ENCODE measurements at regions not wholly inside any gene's neighbourhood (a gene's known extent, or its start where the extent isn't known, plus 50 kb on each side); places are given as distances from the start of the nearest gene placed in this dataset.
"Not testable (repeated sequence)": the region's sequence is repeated elsewhere in the genome, so short reads cannot be mapped to it uniquely, and the experiment has no call there.

DNA sequence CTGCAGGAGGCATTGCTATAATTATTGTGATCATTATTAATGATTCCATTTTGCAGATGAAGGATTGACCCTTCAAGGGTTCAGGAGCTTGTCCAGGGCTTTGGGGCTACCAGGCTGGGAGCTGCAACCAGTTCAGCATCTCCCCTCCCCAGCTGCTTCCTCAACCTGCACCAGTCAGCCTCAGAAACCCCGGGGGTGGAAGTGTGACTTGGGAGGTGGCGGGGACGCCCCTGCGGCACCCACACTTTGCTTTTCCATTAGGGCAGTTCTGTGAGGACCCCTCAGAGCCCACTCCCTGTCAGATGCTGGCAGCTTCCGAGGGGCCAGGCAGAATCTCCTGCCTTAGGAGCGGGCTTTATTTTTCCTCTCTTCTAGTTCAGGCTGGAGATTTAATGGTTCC is 85.6 kb downstream of the OLFM1 start:
- intact Hi-C loops (cut with DNase I): no loop called here
- DNase-seq (no peak), ATAC-seq (ENCODE audit: poor library complexity) (no peak)

DNA sequence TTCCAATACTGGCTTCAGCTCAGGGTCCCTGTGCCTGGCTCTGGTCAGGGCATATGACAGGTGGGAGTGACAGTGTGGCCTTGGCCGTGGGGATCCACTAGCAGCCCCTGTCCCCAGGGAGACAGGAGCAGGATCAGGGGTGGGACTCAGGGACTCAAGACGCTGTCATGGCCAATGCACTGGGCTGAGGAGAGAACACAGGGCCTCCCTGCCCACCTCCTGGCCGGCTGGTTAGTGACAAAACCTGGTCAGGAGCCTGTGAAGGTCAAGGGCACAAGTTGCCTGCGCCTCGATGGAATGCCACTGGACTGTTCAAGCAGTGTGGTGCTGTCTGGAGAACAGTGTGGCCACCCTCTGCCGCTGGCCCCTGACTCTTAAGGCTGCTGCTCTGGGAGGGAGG is 86.8 kb downstream of the OLFM1 start:
- no peak for ATAC-seq (ENCODE audit: poor library complexity)
- intact Hi-C loops (cut with DNase I): no loop called here
- DNase-seq: no peak

DNA sequence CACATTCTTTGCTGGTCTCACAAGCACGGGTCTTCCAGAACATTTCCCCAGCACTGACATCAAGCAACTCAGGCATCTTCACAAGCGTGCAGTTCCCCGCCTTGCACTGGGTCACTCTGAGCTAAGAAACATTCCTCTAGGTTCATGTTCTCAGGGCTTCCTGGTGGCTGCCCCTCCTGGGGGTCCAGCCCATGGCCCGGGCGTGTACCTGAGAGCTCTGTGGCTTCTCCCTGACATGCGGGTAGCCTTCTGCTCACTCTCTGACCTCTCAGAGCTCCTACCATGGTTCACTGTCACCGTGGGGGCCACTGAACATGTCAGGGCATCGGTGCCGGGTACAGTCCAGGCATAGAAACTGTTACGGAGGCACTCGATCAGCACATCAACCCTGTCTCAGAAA is 87.5 kb downstream of the OLFM1 start:
- DNase-seq (no peak), ATAC-seq (ENCODE audit: poor library complexity) (no peak)
- intact Hi-C loops (cut with DNase I): no loop called here

DNA sequence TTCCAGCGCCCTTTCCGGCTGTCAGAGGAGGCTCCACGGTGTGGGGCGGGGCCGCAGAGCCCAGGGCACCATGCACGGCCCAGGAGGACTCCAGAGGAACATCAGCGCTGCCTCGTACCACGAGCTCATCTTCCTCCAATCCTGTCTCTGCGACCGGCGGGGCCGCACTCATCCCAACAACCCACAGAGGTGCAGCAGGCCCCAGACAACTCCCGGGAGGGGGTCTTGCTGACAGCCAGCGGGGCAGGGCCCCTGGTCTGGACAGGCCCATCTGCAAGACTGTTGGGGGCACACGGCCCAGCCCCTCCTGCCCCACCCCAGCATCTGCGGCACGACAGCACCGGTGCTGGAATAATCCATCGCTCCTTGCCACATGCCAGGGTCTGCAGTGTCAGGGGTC is 88.8 kb downstream of the OLFM1 start:
- intact Hi-C loops (cut with DNase I): no loop called here
- ATAC-seq (ENCODE audit: poor library complexity) (no peak), DNase-seq (no peak)

DNA sequence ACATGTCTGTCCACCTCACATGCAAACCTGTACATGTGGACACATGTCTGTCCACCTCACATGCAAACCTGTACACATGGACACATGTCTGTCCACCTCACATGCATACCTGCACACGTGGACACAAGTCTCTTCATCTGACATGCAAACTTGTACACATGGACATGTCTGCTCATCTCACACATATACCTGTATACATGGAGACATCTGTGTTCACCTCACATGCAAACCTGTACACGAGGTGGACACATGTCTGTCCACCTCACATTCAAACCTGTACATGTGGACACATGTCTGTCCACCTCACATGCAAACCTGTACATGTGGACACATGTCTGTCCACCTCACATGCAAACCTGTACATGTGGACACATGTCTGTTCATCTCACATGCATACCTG is 90.1 kb downstream of the OLFM1 start:
- intact Hi-C loops (cut with DNase I); ATAC-seq (ENCODE audit: poor library complexity); DNase-seq: not testable (repeated sequence)

DNA sequence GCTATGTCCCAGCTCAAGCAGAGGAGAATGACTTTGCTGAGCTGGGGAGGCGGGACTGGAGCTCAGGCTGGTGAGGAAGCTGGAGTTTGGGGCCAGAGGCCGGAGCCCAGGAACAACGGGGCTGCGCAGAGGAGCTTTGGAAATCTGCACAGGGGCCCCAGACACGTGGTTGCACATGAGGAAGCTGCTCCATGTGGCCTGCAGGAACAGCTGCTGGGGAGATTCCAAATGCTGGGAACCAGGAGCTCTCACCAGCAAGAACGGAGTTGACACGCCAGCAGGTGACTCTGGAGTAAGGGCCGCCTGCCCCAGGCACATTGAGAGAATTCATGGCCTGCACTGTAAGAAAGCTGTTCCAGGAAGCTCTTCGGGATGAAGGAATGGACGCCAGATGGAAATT is 91.0 kb downstream of the OLFM1 start:
- ATAC-seq (ENCODE audit: poor library complexity) (no peak), DNase-seq (no peak)
- intact Hi-C loops (cut with DNase I): no loop called here

DNA sequence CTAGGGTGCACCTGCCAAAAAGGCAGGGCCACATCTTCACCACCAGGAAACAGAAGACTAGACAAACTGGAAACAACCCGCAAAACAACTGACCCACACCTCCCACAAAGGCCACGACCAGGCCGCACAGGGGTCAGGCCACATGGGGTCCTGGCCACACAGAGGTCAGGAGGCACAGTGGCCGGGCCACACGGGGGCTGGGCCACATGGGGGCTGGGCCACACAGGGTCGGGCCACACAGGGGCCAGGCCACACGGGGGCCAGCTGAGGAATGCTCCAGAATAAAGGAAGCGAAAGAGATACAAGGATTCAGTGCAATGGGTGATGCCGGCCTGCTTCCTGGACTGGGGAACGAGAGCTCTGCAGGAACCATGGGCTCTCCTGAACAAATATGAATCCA is 91.6 kb downstream of the OLFM1 start:
- intact Hi-C loops (cut with DNase I): no loop called here
- ATAC-seq (ENCODE audit: poor library complexity) (no peak), DNase-seq (no peak)

DNA sequence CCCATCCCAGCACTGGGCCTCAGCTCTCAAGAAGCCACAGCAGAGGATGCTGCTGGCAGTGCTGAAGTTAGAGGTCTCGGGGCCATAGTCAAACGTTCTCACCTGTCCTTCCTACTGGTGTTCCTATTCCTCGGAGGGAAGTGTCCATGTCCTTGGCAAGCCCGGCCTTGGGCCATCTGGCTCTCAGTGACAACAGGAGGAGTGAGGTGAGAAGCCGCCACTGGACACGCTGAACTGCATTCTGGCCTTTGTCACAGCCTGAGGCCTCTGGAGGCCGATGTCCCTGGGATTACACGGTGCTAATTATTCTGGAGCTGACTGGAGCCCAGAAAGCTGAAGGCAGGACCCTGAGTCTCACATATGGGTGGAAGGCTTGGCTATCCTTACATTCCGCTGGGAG is 92.5 kb downstream of the OLFM1 start:
- intact Hi-C loops (cut with DNase I): no loop called here
- ATAC-seq (ENCODE audit: poor library complexity) (no peak), DNase-seq (no peak)

DNA sequence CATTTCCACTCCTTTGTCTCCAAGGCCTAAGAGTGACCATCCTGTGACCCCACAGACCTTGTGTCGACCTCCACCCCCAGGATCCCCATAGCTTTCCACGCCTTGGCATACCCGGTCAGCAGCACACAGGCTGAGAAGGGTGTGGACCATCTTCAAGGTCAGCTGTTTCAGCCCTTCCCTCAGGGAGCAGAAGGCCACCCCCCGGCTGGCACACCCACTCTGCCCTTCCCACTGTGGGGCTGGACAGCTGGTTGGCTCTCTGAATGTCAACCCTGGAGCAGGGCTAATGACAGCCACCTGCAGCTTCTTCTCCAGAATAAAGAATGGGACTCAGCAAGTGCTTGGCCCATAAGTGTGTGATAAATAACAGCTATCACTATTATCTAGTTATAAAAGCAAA is 93.1 kb downstream of the OLFM1 start:
- DNase-seq: no peak
- intact Hi-C loops (cut with DNase I): no loop called here
- ATAC-seq (ENCODE audit: poor library complexity): no peak

DNA sequence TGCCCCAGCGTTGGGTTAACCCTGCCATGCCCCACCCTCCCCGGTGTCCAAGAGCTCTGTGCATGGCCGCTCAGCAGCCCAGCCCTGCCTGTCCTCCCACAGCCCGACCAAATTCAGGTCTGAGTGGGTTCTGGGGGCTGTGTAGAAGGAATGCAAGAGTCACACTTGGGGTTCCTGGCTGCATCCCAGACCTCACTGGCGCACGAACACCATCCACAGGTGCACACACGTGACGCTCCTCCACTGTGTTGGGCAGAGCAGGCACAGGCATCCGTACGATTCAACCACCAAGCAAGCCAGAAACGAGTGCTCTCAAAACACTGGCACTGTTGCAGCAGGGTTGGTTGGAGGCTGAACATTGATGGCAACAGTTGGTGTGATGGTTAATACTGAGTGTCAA is 93.9 kb downstream of the OLFM1 start:
- ATAC-seq (ENCODE audit: poor library complexity): no peak
- intact Hi-C loops (cut with DNase I): no loop called here
- DNase-seq: no peak

DNA sequence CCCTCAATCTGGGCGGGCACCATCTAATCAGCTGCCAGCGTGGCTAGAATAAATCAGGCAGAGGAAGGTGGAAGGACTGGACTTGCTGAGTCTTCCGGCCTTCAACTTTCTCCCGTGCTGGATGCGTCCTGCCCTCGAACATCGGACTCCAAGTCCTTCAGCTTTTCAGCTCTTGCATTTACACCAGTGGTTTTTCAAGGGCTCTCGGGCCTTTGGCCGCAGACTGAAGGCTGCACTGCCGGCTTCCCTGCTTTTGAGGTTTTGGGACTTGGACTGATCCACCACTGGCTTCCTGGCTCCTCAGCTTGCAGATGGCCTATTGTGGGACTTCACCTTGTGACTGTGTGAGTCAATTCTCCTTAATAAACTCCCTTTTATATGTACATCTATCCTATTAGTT is 94.4 kb downstream of the OLFM1 start:
- intact Hi-C loops (cut with DNase I); DNase-seq; ATAC-seq (ENCODE audit: poor library complexity): not testable (repeated sequence)

DNA sequence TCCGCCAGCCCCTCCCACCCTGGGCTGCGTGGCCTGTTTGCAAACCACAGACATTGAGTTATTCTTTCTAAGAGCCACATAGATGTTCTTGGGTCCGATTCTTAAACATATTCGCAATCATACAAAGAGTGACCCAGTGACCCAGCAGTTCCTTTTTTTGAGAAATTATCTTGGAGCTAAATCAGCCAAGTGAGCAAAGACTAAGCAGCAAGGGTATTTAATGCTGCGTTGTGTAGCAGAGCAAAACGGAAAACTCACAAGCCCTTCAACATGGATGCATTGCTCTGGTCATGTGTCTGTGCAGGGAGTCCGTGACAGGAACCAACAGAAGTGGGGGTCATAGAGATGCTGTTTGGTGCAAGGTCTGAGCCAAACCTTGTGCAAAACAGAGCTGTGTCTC is 95.6 kb downstream of the OLFM1 start:
- no peak for DNase-seq
- no peak for ATAC-seq (ENCODE audit: poor library complexity)
- intact Hi-C loops (cut with DNase I): no loop called here

DNA sequence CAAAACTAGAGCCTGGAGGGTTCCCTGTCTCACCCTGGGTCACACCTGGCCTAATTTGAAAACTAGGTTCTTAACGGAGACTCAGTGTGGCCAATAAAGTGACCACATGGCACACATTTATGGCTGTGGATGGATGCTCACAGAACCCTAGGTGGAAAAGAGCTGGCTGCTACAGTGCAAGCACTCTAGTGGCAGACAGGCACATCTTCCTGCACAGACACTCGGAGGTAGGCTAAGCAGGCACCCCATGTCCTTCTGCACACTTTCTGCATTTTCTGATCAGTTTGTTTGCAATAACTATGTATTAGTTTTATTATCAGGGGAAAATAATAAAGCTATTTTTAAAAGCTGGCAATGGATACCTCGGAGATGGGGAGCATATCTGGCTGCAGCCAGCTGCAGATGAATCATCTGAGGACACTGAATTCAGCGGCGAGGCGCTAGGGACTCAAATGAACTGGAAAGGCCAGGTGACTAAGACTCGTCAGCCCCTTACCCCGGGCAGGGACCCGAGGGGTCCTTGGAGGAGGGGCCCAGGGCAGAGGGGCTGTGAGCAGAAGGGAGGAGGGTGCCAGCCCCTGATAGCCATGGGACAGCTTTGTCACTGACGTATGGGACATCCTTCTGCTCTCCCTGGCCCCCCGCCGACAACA is 96.2 kb downstream of the OLFM1 start:
- no peak for DNase-seq
- ATAC-seq (ENCODE audit: poor library complexity): no peak
- intact Hi-C loops (cut with DNase I): no loop called here

DNA sequence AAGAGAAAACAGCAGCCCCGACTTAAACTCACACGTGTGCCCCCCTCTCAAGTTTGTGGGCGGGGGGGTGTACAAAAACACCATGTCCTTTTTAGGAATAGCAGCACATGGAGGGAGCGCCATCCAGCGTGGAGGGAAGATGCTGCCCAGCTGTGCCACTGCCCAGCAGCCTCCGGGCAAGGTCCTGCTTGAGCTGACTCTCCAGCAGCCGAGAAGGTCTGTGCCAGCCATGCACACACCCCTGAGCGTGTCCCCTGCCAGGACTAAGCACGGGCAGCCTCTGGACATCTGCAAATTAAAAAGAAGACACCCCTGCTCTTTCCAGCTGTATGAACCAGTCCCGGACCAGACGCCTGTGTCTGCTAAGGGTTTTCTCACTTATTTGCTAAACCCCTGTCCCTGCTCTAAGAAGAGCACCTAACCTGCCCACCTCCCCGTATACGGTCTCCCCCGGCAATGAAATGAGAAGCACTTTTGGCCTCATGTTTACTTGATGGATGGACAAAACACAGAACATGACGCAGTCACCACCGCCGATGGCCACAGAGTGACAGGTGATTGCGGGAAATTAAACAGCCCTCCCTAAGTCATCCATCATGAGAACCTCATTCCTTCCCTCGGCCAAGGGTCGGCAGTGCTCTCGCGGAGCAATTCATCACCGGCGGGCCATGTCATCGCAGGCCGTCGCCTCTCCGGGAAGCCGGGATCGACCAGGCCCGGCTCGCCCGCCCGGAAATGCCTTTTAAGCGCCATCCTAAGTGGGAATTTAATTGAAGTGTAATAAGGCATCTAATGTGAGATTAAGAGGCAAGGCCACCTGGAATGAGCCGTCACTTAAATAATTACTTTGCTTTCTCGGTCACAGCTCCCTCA is 96.9 kb downstream of the OLFM1 start:
- DNase-seq (no peak), ATAC-seq (ENCODE audit: poor library complexity) (no peak)
- intact Hi-C loops (cut with DNase I): no loop called here

DNA sequence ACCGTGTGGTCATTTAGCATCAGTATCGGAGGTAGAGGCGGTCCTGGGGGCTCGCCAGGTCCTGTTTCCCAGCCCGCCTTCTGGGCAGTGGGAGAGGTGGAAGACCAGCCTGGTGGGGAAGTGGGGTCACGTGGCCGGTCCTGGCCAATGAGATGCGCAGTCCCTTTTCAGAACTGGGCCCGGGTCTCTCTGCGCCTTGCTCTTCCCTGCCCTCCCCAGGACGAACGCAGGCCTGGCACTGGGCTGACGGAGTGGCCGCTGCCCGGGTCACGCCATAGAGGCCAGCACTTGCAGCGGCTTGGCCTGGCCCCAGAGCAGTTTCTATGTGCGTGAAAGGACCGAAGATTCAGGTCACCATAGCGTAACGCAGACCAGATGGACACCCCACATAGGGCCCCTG is 97.6 kb downstream of the OLFM1 start:
- no peak for ATAC-seq (ENCODE audit: poor library complexity)
- no peak for DNase-seq
- intact Hi-C loops (cut with DNase I): no loop called here

DNA sequence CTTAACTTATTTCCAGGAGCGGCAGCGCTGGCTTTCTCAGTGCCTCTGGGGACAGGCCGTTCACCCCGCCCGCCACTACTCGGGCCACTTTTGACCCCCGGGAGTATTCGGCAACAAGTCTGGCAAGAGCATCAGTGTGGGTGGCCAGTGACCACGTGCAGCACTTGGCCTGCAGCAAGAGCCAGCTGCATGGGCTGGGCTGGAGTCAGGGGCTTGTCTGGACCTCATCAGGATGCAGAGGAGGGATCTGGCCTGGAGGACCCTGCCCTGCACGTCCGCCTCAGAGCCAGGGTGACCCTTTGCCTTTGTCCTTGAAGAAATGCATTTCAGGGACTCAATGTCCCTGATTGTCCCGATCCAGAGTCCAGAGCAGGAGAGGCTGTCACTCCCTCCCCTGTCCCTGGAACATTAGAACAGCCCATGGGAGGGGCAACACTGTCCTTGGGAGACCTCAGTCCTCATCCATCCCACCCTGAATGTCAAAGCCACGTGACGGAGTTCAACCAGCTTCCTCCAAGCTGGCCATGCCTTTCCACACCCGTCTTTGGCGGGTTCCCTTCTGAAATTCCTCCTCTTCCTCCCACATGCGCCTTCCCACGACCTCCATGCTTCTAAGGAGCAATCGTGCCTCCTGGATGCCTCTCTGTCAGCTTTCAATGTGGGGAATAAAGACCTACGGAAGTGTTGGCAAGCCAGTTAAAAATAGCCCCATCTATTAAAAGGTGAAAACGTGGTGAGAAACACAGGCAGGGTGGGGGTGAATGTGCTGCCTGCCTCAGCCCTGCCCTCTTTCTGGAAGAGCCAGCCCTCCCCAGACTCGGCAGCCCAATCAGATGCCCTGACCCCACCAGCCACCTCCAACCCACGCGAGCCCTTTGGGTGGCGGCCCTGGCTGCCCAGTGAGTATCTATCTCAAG is 99.0 kb downstream of the OLFM1 start:
- intact Hi-C loops (cut with DNase I): no loop called here
- ATAC-seq (ENCODE audit: poor library complexity): peak; percentile 60
- no peak for DNase-seq

DNA sequence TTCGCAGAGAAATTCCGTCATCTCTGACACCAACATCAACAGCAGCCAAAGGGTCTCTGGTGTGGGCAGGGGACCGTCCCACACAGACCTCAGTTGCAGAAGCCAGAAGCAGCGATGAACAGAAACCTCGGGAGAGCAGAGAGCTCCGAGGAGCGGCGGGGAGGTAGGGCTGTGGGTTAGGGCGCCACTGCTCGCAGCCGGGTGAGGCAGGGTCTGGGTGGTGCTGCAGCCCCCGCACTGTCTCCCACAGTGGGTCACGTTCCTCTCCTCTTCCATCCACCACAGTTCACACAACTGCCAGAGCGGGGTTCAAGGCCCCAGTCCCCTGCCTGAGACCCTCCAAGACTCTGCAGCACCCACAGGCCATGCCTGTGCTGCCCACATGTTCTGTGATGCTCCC is 99.9 kb downstream of the OLFM1 start:
- intact Hi-C loops (cut with DNase I): no loop called here
- DNase-seq (no peak), ATAC-seq (ENCODE audit: poor library complexity) (no peak)

DNA sequence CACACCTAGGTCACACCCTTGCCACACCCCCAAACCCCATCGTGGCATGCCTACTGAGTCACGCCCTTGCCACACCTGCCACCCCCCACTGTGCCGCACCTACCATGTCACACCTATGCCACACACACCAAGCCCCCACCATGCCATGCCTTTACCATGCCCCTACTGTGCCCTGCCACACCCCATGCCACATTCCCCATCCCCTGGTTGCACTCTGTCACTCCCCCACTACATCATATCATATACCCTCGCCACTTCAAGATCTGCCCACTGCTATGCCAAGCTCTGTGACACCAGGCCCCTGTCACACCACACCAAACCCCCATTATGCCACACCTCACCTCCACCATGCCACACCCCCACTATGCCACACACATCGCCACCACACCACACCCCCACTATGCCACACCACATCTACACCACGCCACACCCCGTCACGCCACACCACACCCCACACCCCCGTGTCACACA is 101.2 kb downstream of the OLFM1 start:
- intact Hi-C loops (cut with DNase I): no loop called here
- ATAC-seq (ENCODE audit: poor library complexity) (no peak), DNase-seq (no peak)

DNA sequence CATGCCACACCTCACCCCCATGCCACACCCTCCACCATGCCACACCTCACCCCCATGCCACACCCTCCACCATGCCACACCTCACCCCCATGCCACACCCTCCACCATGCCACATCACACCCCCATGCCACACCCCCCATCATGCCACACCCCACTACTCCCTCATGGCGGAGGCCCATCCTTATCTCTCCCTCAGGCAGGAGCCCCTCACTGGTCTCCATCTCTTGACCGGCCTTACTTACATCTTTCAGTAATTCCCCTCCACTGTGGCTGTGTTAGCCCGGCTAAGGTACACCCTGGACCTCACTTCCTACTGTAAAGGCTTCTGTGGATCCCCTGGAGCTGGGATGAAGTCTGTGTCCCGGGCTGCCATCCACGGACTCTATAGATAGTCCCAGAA is 102.0 kb downstream of the OLFM1 start:
- intact Hi-C loops (cut with DNase I): no loop called here
- no peak for DNase-seq
- no peak for ATAC-seq (ENCODE audit: poor library complexity)

Measured in Right ventricle myocardium superior (tissue), 1 donor.